H9 (cell line): ENCODE measurements at regions not wholly inside any gene's neighbourhood (a gene's known extent, or its start where the extent isn't known, plus 50 kb on each side); places are given as distances from the start of the nearest gene placed in this dataset.

Experiments used
- DNase-seq: peaks from one replicate; pipeline ENCODE4 v3.0.0-alpha.2; 2017
- H2AFZ ChIP-seq: one replicate; pipeline ENCODE4 v1.6.1; 2013; ENCODE audit warnings: mild to moderate bottlenecking, low read length, control low read depth, moderate library complexity
- H2AK5ac ChIP-seq: 2 replicates; pipeline ENCODE4 v1.6.1; 2013; ENCODE audit warnings: low read length, control low read depth, mixed read lengths; ENCODE audit not compliant: insufficient read length
- H2BK120ac ChIP-seq: one replicate; pipeline ENCODE4 v1.6.1; 2013; ENCODE audit warnings: low read depth, mild to moderate bottlenecking, low read length, control low read depth, inconsistent platforms; ENCODE audit not compliant: poor library complexity, severe bottlenecking
- H2BK12ac ChIP-seq: 2 replicates; pipeline ENCODE4 v1.6.1; 2013; ENCODE audit warnings: low read length, control low read depth, mixed read lengths, low read depth; ENCODE audit not compliant: insufficient read length
- H2BK15ac ChIP-seq: 2 replicates; pipeline ENCODE4 v1.6.1; 2013; ENCODE audit warnings: low read depth, low read length, control low read depth
- H2BK20ac ChIP-seq: one replicate; pipeline ENCODE4 v1.6.1; 2013; ENCODE audit warnings: low read depth, mild to moderate bottlenecking, low read length, control low read depth, inconsistent platforms; ENCODE audit not compliant: poor library complexity, severe bottlenecking
- H2BK5ac ChIP-seq: 2 replicates; pipeline ENCODE4 v1.6.1; 2013; ENCODE audit warnings: low read length, control low read depth, mixed read lengths; ENCODE audit not compliant: insufficient read length
- H3K14ac ChIP-seq: 2 replicates; pipeline ENCODE4 v1.6.1; 2013; ENCODE audit warnings: low read length, control low read depth; ENCODE audit not compliant: insufficient read depth
- H3K18ac ChIP-seq: 2 replicates; pipeline ENCODE4 v1.6.1; 2013; ENCODE audit warnings: low read depth, mild to moderate bottlenecking, mixed read lengths, low read length, control low read depth; ENCODE audit not compliant: insufficient read length
- H3K23ac ChIP-seq: 2 replicates; pipeline ENCODE4 v1.6.1; 2013; ENCODE audit warnings: low read length, control low read depth, mixed read lengths, low read depth; ENCODE audit not compliant: insufficient read length
- H3K23me2 ChIP-seq: 2 replicates; pipeline ENCODE4 v1.6.1; 2013; ENCODE audit warnings: low read depth, mild to moderate bottlenecking, mixed read lengths, low read length, control low read depth; ENCODE audit not compliant: insufficient read length, poor library complexity, severe bottlenecking
- H3K27ac ChIP-seq: 2 replicates; pipeline ENCODE4 v1.5.1; 2013; ENCODE audit warnings: low read length, control low read depth, mixed read lengths, low read depth; ENCODE audit not compliant: insufficient read length
- H3K27me3 ChIP-seq: 2 replicates; pipeline ENCODE4 v1.6.1; 2013; ENCODE audit warnings: low read length, control low read depth, inconsistent platforms; ENCODE audit not compliant: insufficient read depth
- H3K4ac ChIP-seq: 2 replicates; pipeline ENCODE4 v1.6.1; 2013; ENCODE audit warnings: low read depth, mild to moderate bottlenecking, control low read depth, inconsistent platforms, low read length, moderate library complexity
- H3K4me1 ChIP-seq: 2 replicates; pipeline ENCODE4 v1.6.1; 2013; ENCODE audit warnings: low read length, control low read depth, inconsistent platforms; ENCODE audit not compliant: insufficient read depth
- H3K4me2 ChIP-seq: 2 replicates; pipeline ENCODE4 v1.6.1; 2013; ENCODE audit warnings: low read length, control low read depth, mixed read lengths; ENCODE audit not compliant: insufficient read length, insufficient read depth
- H3K56ac ChIP-seq: 2 replicates; pipeline ENCODE4 v1.6.1; 2013; ENCODE audit warnings: low read depth, mild to moderate bottlenecking, mixed read lengths, low read length, control low read depth; ENCODE audit not compliant: insufficient read length
- H3K79me1 ChIP-seq: 2 replicates; pipeline ENCODE4 v1.6.1; 2013; ENCODE audit warnings: low read depth, mild to moderate bottlenecking, moderate library complexity, low read length, control low read depth, inconsistent platforms; ENCODE audit not compliant: insufficient read depth, poor library complexity, severe bottlenecking
- H3K79me2 ChIP-seq: 2 replicates; pipeline ENCODE4 v1.6.1; 2013; ENCODE audit warnings: low read length, control low read depth, inconsistent platforms; ENCODE audit not compliant: insufficient read depth
- H3K9ac ChIP-seq: 2 replicates; pipeline ENCODE4 v1.6.1; 2013; ENCODE audit warnings: low read length, control low read depth, mixed read lengths; ENCODE audit not compliant: insufficient read length; ENCODE audit errors: extremely low read depth
- H3K9me3 ChIP-seq: one replicate; pipeline ENCODE4 v1.6.1; 2013; ENCODE audit warnings: low read depth, low read length, inconsistent platforms; ENCODE audit not compliant: control insufficient read depth
- H3T11ph ChIP-seq: one replicate; pipeline ENCODE4 v1.6.1; 2013; ENCODE audit warnings: mild to moderate bottlenecking, low read length, control low read depth, inconsistent platforms
- H4K20me1 ChIP-seq: one replicate; pipeline ENCODE4 v1.6.1; 2013; ENCODE audit not compliant: control insufficient read depth, insufficient read length, insufficient read depth
- H4K5ac ChIP-seq: 2 replicates; pipeline ENCODE4 v1.6.1; 2013; ENCODE audit warnings: low read depth, mild to moderate bottlenecking, mixed read lengths, low read length, control low read depth; ENCODE audit not compliant: insufficient read length
- H4K8ac ChIP-seq: replicated peaks from 2 replicates; pipeline ENCODE4 v1.6.1; 2013; ENCODE audit warnings: low read length, control low read depth, mixed read lengths, low read depth; ENCODE audit not compliant: insufficient read length
- H4K91ac ChIP-seq: 2 replicates; pipeline ENCODE4 v1.6.1; 2013; ENCODE audit warnings: low read depth, mild to moderate bottlenecking, moderate library complexity, mixed read lengths, low read length, control low read depth; ENCODE audit not compliant: insufficient read length
- H3K27ac Mint-ChIP-seq, 3 experiments: 2 replicates in 2 of 3; 3 replicates in 1 of 3; pipeline ENCODE4 v1.8.0; 2020 to 2021; ENCODE audit warnings: mixed read lengths in 3 of 3, mild to moderate bottlenecking in 1 of 3, moderate library complexity in 1 of 3
- H3K27me3 Mint-ChIP-seq: 2 replicates; pipeline ENCODE4 v1.8.0; 2021; ENCODE audit warnings: low read depth, mild to moderate bottlenecking, moderate library complexity, mixed read lengths
- H3K36me3 Mint-ChIP-seq, 3 experiments: 2 replicates in 2 of 3; 3 replicates in 1 of 3; pipeline ENCODE4 v1.8.0; 2020 to 2021; ENCODE audit warnings: low read depth in 3 of 3, mixed read lengths in 3 of 3; ENCODE audit not compliant: insufficient read depth in 1 of 3
- H3K4me1 Mint-ChIP-seq, 2 experiments: 2 replicates each; pipeline ENCODE4 v1.8.0; 2020; ENCODE audit warnings: mixed read lengths in 2 of 2
- H3K4me3 Mint-ChIP-seq, 2 experiments: 2 replicates in 1 of 2; 3 replicates in 1 of 2; pipeline ENCODE4 v1.8.0; 2020 to 2021; ENCODE audit warnings: mild to moderate bottlenecking in 2 of 2, mixed read lengths in 2 of 2, moderate library complexity in 1 of 2
- H3K9me3 Mint-ChIP-seq, 2 experiments: 2 replicates in 1 of 2; 3 replicates in 1 of 2; pipeline ENCODE4 v1.8.0; 2020; ENCODE audit warnings: mild to moderate bottlenecking in 2 of 2, mixed read lengths in 2 of 2, moderate library complexity in 1 of 2
- TF ChIP-seq, protein P1 (sequence below): fragments of 200-600 bp; sonication (generic); conservative IDR thresholded peaks from 3 replicates; pipeline ENCODE4 v1.8.0; 2021; ENCODE audit warnings: antibody characterized with exemption, mild to moderate bottlenecking

DNA sequence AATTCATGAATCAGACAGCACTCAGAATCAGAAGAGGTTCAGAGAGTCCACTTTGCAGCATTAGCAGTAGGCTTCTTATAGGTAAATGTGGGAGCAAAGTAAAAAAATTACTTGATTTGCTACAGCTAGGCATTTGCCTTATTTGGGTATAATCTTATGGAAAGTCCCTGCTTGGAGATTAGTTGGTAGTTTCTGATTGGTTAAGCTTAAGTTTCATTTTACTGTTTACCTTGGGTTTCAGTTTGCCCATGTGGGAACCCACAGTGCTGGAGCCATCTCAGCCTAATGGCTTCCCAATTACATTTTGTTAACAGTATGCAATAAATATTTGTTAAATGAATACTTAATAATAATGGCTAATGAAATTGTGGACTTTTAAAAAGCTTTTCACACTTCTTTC is 311.0 kb upstream of the FLRT2 start:
- no peaks in the 10 kb centered on the region for H3K79me1 ChIP-seq
- no peak overlapping the region for H3K9ac ChIP-seq
- H2AK5ac ChIP-seq = no peak overlapping the region
- H4K91ac ChIP-seq = no peak overlapping the region
- no peak overlapping the region for H3K14ac ChIP-seq
- no peak overlapping the region for H3K56ac ChIP-seq
- no peaks in the 10 kb centered on the region for H3K27me3 ChIP-seq
- H3K4me1 ChIP-seq = peaks cover 4% of the 10 kb centered on the region
- Mint-ChIP-seq H3K27ac (no peak overlapping the region), H3K9me3 (peaks cover 3% of the 10 kb centered on the region in 2 experiments; a peak in 2 of 5 replicates), H3K4me1 (peaks cover 50% of the 10 kb centered on the region in 2 experiments), H3K4me3 (no peak overlapping the region), H3K36me3 (peaks cover 0 to 7% (median 0%) of the 10 kb centered on the region in 3 experiments; a peak in 3 of 7 replicates), H3K27me3 (no peaks in the 10 kb centered on the region)
- no peaks in the 10 kb centered on the region for H4K20me1 ChIP-seq
- H2BK5ac ChIP-seq = no peak overlapping the region
- no peak overlapping the region for H3K27ac ChIP-seq
- no peaks in the 10 kb centered on the region for H3K9me3 ChIP-seq
- no peaks in the 10 kb centered on the region for H3K79me2 ChIP-seq
- no peak overlapping the region for H2BK12ac ChIP-seq
- H2BK120ac ChIP-seq = no peak overlapping the region
- no peaks in the 10 kb centered on the region for H3K23me2 ChIP-seq
- TF ChIP-seq, protein P1, sequence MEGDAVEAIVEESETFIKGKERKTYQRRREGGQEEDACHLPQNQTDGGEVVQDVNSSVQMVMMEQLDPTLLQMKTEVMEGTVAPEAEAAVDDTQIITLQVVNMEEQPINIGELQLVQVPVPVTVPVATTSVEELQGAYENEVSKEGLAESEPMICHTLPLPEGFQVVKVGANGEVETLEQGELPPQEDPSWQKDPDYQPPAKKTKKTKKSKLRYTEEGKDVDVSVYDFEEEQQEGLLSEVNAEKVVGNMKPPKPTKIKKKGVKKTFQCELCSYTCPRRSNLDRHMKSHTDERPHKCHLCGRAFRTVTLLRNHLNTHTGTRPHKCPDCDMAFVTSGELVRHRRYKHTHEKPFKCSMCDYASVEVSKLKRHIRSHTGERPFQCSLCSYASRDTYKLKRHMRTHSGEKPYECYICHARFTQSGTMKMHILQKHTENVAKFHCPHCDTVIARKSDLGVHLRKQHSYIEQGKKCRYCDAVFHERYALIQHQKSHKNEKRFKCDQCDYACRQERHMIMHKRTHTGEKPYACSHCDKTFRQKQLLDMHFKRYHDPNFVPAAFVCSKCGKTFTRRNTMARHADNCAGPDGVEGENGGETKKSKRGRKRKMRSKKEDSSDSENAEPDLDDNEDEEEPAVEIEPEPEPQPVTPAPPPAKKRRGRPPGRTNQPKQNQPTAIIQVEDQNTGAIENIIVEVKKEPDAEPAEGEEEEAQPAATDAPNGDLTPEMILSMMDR = no peak
- H2AFZ ChIP-seq = no peak overlapping the region
- H3K23ac ChIP-seq = no peak overlapping the region
- no peak overlapping the region for H3K4me2 ChIP-seq
- no peak overlapping the region for H3K18ac ChIP-seq
- no peak overlapping the region for H3T11ph ChIP-seq
- no peak overlapping the region for H4K5ac ChIP-seq
- H2BK20ac ChIP-seq = no peak overlapping the region
- no peak overlapping the region for H2BK15ac ChIP-seq
- H4K8ac ChIP-seq = no peak overlapping the region
- no peak for DNase-seq
- H3K4ac ChIP-seq = no peak overlapping the region
